NCI-H146 (cell line): ENCODE measurements at regions not wholly inside any gene's neighbourhood (a gene's known extent, or its start where the extent isn't known, plus 50 kb on each side); places are given as distances from the start of the nearest gene placed in this dataset.
"Not testable (repeated sequence)": the region's sequence is repeated elsewhere in the genome, so short reads cannot be mapped to it uniquely, and the experiment has no call there.

Experiments used
- DNase-seq: peaks from one replicate; lab custom pipeline; 2025; lab: John Stamatoyannopoulos, UW

- DNase-seq: no peak
These were observed 466.4 kb downstream of the MED13L start for GRCh38 chr12:115811045-115811444.

GRCh38 chr12:115810122-115810901 lies 467.2 kb downstream of the MED13L start:
- DNase-seq: no peak

- DNase-seq: no peak
These were observed 471.5 kb downstream of the MED13L start for GRCh38 chr12:115806000-115806399.

GRCh38 chr12:115802767-115803166 lies 474.7 kb downstream of the MED13L start:
- no peak for DNase-seq

GRCh38 chr12:115801871-115802270 lies 475.6 kb downstream of the MED13L start:
- no peak for DNase-seq

GRCh38 chr12:115799610-115800009 lies 477.9 kb downstream of the MED13L start:
- DNase-seq: no peak

- DNase-seq: no peak
These were observed 479.1 kb downstream of the MED13L start for GRCh38 chr12:115798309-115798917.

GRCh38 chr12:115794659-115795081 lies 482.8 kb downstream of the MED13L start:
- DNase-seq: peak; percentile 77

GRCh38 chr12:115791331-115791730 lies 486.2 kb downstream of the MED13L start:
- no peak for DNase-seq

GRCh38 chr12:115790526-115790925 lies 487.0 kb downstream of the MED13L start:
- DNase-seq: no peak

GRCh38 chr12:115786490-115786889 lies 491.0 kb downstream of the MED13L start:
- not testable (repeated sequence) for DNase-seq

- DNase-seq: no peak
These were observed 491.9 kb downstream of the MED13L start for GRCh38 chr12:115785548-115785947.

- DNase-seq: no peak
These were observed 501.1 kb downstream of the MED13L start for GRCh38 chr12:115776399-115776798.

- no peak for DNase-seq
These were observed 503.2 kb downstream of the MED13L start for GRCh38 chr12:115774148-115774895.

GRCh38 chr12:115771601-115772000 lies 505.9 kb downstream of the MED13L start:
- no peak for DNase-seq

GRCh38 chr12:115771065-115771464 lies 506.4 kb downstream of the MED13L start:
- DNase-seq: no peak

- no peak for DNase-seq
These were observed 506.9 kb downstream of the MED13L start for GRCh38 chr12:115770643-115771042.

- no peak for DNase-seq
These were observed 509.6 kb downstream of the MED13L start for GRCh38 chr12:115767916-115768315.

GRCh38 chr12:115763982-115764621 lies 513.4 kb downstream of the MED13L start:
- DNase-seq: no peak

- no peak for DNase-seq
These were observed 514.1 kb downstream of the MED13L start for GRCh38 chr12:115763376-115763775.

GRCh38 chr12:115762936-115763335 lies 514.6 kb downstream of the MED13L start:
- no peak for DNase-seq

GRCh38 chr12:115761784-115762183 lies 515.7 kb downstream of the MED13L start:
- no peak for DNase-seq
